A549 (cell line): ENCODE measurements at regions not wholly inside any gene's neighbourhood (a gene's known extent, or its start where the extent isn't known, plus 50 kb on each side); places are given as distances from the start of the nearest gene placed in this dataset.

ENCODE experiments used
- CEBPB ChIP-seq, 2 experiments: fragments of >200 bp in 1 of 2; sonication (Bioruptor Twin) in 1 of 2; formaldehyde crosslinking in 1 of 2; IDR thresholded peaks; 2 replicates each; pipeline ENCODE4 v1.6.1; 2012 to 2016
- CHD2 ChIP-seq: fragments of 150-350 bp; IDR thresholded peaks from 2 replicates; pipeline ENCODE4 v1.6.1; 2014; ENCODE audit warnings: low read length; ENCODE audit not compliant: partially characterized antibody
- CTCF ChIP-seq: fragments of >200 bp; sonication (Bioruptor Twin); formaldehyde crosslinking; IDR thresholded peaks from 3 replicates; pipeline ENCODE4 v1.5.1; 2016
- EP300 ChIP-seq, 2 experiments: fragments of >200 bp; sonication (Bioruptor Twin); formaldehyde crosslinking; IDR thresholded peaks; 2 replicates in 1 of 2; 3 replicates in 1 of 2; pipeline ENCODE4 v1.6.1; 2016 to 2017
- JUNB ChIP-seq: fragments of >200 bp; sonication (Bioruptor Twin); formaldehyde crosslinking; IDR thresholded peaks from 2 replicates; pipeline ENCODE4 v1.6.1; 2016
- MYC ChIP-seq: IDR thresholded peaks from 2 replicates; pipeline ENCODE4 v1.6.1; 2012; ENCODE audit warnings: mild to moderate bottlenecking, inconsistent platforms, low read length, improper control_type of control experiment, borderline replicate concordance
- PBX3 ChIP-seq: IDR thresholded peaks from 2 replicates; pipeline ENCODE4 v1.6.1; 2012
- POLR2A ChIP-seq: IDR thresholded peaks from 2 replicates; pipeline ENCODE4 v1.6.1; 2012; ENCODE audit warnings: mild to moderate bottlenecking, low read length
- RCOR1 ChIP-seq: fragments of 150-350 bp; IDR thresholded peaks from 2 replicates; pipeline ENCODE4 v1.6.1; 2014; ENCODE audit warnings: antibody characterized with exemption, low read length, low read depth
- ZFP36 ChIP-seq: fragments of 450-650 bp; IDR thresholded peaks from 2 replicates; pipeline ENCODE4 v1.6.1; 2014; ENCODE audit warnings: borderline replicate concordance; ENCODE audit not compliant: partially characterized antibody

- TF ChIP-seq CTCF, result no peak
- no peak for TF ChIP-seq POLR2A
- TF ChIP-seq CHD2, result no peak
- no peak for TF ChIP-seq PBX3
- no peak for TF ChIP-seq MYC
- no peak for TF ChIP-seq EP300 (IDR thresholded peaks at IDR 0.05)
- no peak for TF ChIP-seq CEBPB (IDR thresholded peaks at IDR 0.05)
- no peak for TF ChIP-seq JUNB
- TF ChIP-seq RCOR1, result no peak
- no peak for TF ChIP-seq ZFP36
Observed at GRCh38 chr4:13912436-13912925, 285.0 kb upstream of the BOD1L1 start.
